Prostate gland (tissue), 2 donors: ENCODE measurements at regions not wholly inside any gene's neighbourhood (a gene's known extent, or its start where the extent isn't known, plus 50 kb on each side); places are given as distances from the start of the nearest gene placed in this dataset.

ENCODE experiments used
- CTCF ChIP-seq, 4 experiments: fragments of 200-600 bp in 2 of 4; fragments of 450-650 bp in 2 of 4; sonication (generic) in 2 of 4; IDR thresholded peaks; 1 replicate in 3 of 4; 2 replicates in 1 of 4; pipeline ENCODE4 v1.5.1; 2016 to 2019; ENCODE audit warnings: antibody characterized with exemption in 4 of 4, mild to moderate bottlenecking in 2 of 4, moderate library complexity in 2 of 4
- POLR2AphosphoS5 ChIP-seq: sonication (generic); formaldehyde crosslinking; IDR thresholded peaks from one replicate; pipeline ENCODE4 v1.6.1; 2017; ENCODE audit warnings: antibody characterized with exemption

- no peak for TF ChIP-seq CTCF (IDR thresholded peaks at IDR 0.05)
- TF ChIP-seq POLR2AphosphoS5: no peak
These were observed 191.4 kb upstream of the BCL6 start for GRCh38 chr3:187936676-187937075.
